ENCODE measurements at regions not wholly inside any gene's neighbourhood (a gene's known extent, or its start where the extent isn't known, plus 50 kb on each side); places are given as distances from the start of the nearest gene placed in this dataset.

DNA sequence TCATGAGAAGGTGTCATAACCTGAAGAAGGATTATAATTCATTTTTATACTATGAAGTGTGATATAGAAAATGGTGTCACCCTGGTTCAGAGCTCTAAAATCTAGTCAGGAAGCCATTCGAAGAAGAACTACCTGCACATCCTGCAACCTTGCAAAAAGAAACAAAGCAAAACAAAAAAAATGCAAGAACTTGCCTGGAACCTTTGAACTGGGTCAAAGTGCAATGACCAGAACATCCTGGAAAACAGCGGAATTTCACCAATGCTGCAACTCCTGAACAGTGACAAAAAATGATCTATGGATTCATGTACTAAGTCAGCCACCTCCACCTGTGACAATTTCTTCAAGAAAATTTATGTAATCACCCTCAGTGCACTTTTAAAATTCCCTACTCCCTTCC lies 1083.3 kb upstream of the GYPC start:
- Mint-ChIP-seq H3K36me3 (no peaks in the 10 kb centered on the region), H3K4me1 (peaks cover 5% of the 10 kb centered on the region), H3K9me3 (no peaks in the 10 kb centered on the region), H3K27ac (no peak overlapping the region), H3K4me3 (no peak overlapping the region), H3K27me3 (ENCODE audit: low read depth) (no peaks in the 10 kb centered on the region)
- no peak for DNase-seq (ENCODE audit: low spot score in 2 of 2, unreplicated experiment in 2 of 2)
- TF ChIP-seq, protein P1, sequence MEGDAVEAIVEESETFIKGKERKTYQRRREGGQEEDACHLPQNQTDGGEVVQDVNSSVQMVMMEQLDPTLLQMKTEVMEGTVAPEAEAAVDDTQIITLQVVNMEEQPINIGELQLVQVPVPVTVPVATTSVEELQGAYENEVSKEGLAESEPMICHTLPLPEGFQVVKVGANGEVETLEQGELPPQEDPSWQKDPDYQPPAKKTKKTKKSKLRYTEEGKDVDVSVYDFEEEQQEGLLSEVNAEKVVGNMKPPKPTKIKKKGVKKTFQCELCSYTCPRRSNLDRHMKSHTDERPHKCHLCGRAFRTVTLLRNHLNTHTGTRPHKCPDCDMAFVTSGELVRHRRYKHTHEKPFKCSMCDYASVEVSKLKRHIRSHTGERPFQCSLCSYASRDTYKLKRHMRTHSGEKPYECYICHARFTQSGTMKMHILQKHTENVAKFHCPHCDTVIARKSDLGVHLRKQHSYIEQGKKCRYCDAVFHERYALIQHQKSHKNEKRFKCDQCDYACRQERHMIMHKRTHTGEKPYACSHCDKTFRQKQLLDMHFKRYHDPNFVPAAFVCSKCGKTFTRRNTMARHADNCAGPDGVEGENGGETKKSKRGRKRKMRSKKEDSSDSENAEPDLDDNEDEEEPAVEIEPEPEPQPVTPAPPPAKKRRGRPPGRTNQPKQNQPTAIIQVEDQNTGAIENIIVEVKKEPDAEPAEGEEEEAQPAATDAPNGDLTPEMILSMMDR (IDR thresholded peaks at IDR 0.05; ENCODE audit: unreplicated experiment): no peak

DNA sequence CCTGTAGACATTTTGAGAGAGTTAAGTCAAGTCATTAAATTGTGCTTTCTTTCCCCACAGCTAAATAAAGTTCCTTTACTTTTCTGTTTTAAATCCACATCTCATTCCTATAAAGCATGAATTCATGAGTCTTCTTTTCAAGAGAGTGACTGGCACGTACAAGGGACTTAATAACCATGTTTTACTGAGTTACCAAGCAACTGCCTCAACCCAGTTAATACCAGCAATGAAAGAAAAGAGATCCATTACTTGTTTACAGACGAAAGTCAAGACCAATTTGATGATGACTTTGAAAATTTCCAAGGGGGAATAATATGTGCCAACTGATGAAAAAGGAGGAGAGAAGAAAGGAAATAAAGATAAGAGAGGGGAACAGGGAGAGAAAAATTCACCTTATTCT lies 1082.5 kb upstream of the GYPC start:
- Mint-ChIP-seq H3K4me1 (peaks cover 5% of the 10 kb centered on the region), H3K27ac (no peak overlapping the region), H3K36me3 (no peaks in the 10 kb centered on the region), H3K4me3 (no peak overlapping the region), H3K9me3 (no peaks in the 10 kb centered on the region), H3K27me3 (ENCODE audit: low read depth) (no peaks in the 10 kb centered on the region)
- TF ChIP-seq, protein P1 (IDR thresholded peaks at IDR 0.05; ENCODE audit: unreplicated experiment): no peak
- DNase-seq (ENCODE audit: low spot score in 2 of 2, unreplicated experiment in 2 of 2): no peak

DNA sequence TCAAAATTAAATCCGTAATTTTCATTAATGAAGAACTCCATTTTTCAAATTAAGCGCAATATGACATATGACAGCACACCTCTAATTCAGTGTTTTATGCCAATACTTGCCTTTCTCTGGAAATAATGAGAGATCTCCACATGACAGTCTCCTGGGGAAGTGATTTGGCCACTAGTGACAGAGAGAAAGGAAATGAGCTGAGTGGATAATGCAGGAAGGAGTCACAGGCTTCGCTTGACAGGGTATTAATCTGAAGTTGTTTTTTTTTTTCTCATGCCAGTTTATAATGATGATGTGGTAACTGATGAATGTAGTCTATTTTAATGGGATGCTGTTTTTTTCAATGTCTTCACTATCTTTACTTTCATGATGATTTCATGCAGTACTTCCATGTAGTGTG lies 1079.4 kb upstream of the GYPC start:
- no peaks in the 10 kb centered on the region for H3K9me3 Mint-ChIP-seq
- H3K4me3 Mint-ChIP-seq: no peak overlapping the region
- peaks cover 10% of the 10 kb centered on the region for H3K4me1 Mint-ChIP-seq
- no peaks in the 10 kb centered on the region for H3K36me3 Mint-ChIP-seq
- no peaks in the 10 kb centered on the region for H3K27me3 Mint-ChIP-seq (ENCODE audit: low read depth)
- no peak for DNase-seq (ENCODE audit: low spot score in 2 of 2, unreplicated experiment in 2 of 2)
- TF ChIP-seq, protein P1 (IDR thresholded peaks at IDR 0.05; ENCODE audit: unreplicated experiment): no peak
- H3K27ac Mint-ChIP-seq: no peak overlapping the region

DNA sequence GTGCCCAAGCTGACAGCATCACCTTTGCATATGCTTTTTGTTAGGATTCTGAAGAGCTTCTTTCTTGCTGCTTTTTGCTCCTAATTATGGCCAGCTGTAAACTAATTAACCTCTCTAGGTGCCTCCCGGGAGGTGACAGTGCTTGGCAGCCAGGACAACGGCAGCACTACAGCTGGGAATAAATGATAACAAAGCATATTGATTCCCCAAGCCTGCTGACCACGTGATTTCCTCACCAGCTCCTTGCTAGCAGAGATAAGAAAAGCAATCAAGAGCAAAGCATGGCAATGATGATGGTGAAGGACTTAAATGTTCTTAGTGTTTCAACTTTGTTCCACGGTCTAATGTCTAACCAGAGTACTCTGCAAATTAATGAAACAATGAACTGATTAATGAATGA lies 1074.4 kb upstream of the GYPC start:
- Mint-ChIP-seq H3K27me3 (ENCODE audit: low read depth) (no peaks in the 10 kb centered on the region), H3K36me3 (no peaks in the 10 kb centered on the region), H3K4me3 (no peak overlapping the region), H3K9me3 (no peaks in the 10 kb centered on the region), H3K27ac (no peak overlapping the region), H3K4me1 (peaks cover 24% of the 10 kb centered on the region)
- DNase-seq (ENCODE audit: low spot score in 2 of 2, unreplicated experiment in 2 of 2): no peak
- TF ChIP-seq, protein P1 (IDR thresholded peaks at IDR 0.05; ENCODE audit: unreplicated experiment): no peak

DNA sequence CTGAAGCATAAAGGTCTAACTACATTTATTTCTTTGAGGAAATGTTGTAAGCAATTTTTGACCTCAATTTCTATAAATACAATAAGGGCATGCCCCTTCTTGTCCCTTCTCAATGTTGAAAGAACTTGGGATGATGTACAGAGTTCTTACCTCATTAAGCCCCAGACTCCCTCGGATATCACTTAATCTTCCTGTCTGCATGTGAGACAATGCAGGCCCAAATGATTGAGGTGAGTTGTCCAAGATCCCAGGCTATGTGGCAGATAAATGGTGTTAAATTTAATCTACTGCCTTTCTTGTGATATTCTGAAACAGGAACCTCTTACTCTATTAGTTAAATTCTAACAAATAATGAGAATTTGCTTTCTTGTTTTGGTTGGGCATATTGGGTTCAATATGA lies 1073.4 kb upstream of the GYPC start:
- Mint-ChIP-seq H3K27me3 (ENCODE audit: low read depth) (no peaks in the 10 kb centered on the region), H3K36me3 (no peaks in the 10 kb centered on the region), H3K4me3 (no peak overlapping the region), H3K4me1 (peaks cover 21% of the 10 kb centered on the region), H3K9me3 (peaks cover 1% of the 10 kb centered on the region), H3K27ac (no peak overlapping the region)
- DNase-seq (ENCODE audit: low spot score in 2 of 2, unreplicated experiment in 2 of 2): no peak
- TF ChIP-seq, protein P1 (IDR thresholded peaks at IDR 0.05; ENCODE audit: unreplicated experiment): no peak

DNA sequence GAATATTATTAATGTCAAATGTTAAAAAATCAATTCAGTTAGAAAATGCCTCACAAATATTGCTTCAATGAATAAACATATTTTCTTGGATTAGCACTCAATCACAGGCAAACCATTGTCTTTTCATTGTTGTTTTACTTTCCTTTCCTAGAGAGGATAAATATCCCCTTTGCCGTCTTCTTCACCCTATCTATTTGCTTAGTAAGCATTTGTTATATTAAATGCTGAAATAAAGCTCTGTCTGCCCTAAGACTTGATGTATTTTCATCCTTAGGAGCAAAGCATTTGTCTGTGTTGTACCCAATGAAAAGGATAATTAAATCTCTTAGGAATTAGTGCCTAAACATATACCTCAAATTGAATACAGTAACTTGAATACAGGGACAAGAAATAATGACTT lies 1071.2 kb upstream of the GYPC start:
- no peak for DNase-seq (ENCODE audit: low spot score in 2 of 2, unreplicated experiment in 2 of 2)
- H3K9me3 Mint-ChIP-seq: peaks cover 5% of the 10 kb centered on the region
- H3K36me3 Mint-ChIP-seq: no peaks in the 10 kb centered on the region
- H3K27ac Mint-ChIP-seq: no peak overlapping the region
- TF ChIP-seq, protein P1 (IDR thresholded peaks at IDR 0.05; ENCODE audit: unreplicated experiment): no peak
- peaks cover 21% of the 10 kb centered on the region for H3K4me1 Mint-ChIP-seq
- H3K27me3 Mint-ChIP-seq (ENCODE audit: low read depth): no peaks in the 10 kb centered on the region
- H3K4me3 Mint-ChIP-seq: no peak overlapping the region
